Activated CD4-positive, alpha-beta T cell treated with anti-CD3 and anti-CD28 coated beads, Interleukin-2, amount 50 U/mL, for 24 hours (primary cell): ENCODE measurements at regions not wholly inside any gene's neighbourhood (a gene's known extent, or its start where the extent isn't known, plus 50 kb on each side); places are given as distances from the start of the nearest gene placed in this dataset.

Experiments used
- DNase-seq, 2 donors: peaks; one replicate each; pipeline ENCODE4 v3.0.0-alpha.2; 2020; ENCODE audit warnings: low read depth in 1 of 2, low spot score in 1 of 2

DNA sequence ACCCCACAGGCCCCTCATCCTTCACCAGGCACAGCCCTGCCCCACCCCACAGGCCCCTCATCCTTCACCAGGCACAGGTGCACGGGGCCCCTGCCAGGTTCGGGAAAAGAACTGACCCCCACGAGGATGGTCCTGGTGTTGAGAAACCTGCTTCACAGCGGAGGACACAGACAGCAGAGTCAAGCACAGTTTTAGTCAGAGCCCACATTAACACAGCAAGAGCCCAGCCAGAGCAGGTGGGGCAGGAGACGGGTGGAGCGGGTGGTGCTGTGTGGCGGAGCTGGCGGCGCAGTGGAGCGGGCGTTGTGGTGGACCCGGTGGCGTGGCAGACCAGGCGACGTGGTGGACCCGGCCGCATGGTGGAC lies 1085.5 kb downstream of the BRD1 start:
- no peak for DNase-seq

DNA sequence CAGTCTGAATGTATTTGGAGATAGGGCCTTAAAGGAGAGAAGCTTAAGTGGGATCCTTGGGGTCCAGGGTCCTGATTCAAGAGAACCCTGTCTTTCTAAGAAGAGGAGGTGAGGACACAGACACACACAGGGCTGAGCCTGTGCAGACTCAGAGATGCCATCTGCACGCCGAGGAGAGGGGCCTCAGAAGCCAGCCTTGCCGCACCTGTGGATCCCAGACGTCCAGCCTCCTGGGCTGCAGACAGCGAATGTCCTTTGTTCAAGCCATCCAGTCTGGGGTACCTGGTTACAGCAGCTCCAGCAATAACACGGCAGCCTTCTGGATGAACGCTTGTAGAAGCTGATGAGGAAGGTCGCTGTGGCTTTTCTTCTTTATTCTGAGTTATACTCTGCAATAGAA lies 1086.1 kb downstream of the BRD1 start:
- DNase-seq: no peak

DNA sequence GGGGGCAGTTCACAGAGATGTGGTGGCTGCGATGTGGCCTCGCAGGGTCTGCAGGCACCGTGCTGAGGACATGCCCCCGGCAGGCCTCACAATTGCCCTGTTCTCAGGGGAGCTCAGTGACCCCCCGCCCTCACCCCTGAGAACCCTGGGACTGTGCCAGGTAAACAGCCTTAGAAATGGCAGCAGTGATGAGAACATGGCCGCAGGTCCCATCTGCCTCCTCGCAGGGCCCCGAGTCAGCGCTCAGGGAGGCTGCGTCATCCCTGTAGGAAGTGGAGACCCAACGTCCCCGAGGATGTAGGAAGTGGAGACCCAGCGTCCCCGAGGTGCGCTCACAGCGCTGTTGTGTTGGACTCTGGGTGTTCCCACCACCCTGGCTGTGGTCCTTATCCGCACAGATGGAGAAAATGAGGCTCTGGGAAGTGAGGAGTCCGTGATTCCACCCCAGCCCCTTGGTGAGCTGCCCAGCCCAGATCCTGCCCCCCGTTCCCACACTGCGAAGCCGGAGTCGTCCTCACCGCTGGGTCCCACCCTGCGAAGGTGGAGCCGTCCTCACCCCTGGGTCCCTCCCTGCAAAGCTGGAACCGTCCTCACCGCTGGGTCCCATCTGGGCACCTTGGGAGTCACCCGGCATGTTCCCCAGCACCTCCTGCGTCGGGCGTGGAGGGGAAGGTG lies 1086.8 kb downstream of the BRD1 start:
- no peak for DNase-seq

DNA sequence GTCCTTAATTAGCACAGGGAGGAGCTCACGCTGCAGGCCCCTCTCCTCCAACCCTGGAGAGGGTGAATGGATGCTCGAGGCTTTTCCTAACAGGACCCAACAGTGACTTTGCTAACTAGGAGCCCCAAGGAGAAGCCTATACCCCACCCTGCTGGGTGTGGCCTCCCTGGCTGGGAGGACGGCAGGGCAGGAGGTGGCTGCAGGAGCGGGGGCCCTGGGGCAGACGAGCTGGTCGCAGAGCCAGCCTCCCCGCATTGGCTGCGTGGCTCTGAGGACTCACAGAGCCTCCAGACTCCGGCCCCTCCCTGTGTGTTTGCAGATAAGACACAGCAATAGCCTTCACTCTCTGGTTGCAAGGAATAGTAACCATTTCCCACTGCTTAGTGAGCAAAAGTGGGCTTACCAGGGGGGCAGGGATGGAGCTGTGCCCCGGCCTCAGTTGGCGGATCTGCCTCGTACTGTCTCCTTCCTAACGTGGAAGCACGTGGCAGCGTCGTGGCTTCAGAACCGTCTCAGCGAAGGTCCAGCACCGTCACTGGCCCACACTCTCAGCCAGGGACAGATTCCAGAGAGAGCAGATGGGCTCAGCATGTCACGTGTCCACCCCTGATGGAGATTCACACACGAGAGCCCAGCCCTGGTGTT lies 1087.5 kb downstream of the BRD1 start:
- no peak for DNase-seq

DNA sequence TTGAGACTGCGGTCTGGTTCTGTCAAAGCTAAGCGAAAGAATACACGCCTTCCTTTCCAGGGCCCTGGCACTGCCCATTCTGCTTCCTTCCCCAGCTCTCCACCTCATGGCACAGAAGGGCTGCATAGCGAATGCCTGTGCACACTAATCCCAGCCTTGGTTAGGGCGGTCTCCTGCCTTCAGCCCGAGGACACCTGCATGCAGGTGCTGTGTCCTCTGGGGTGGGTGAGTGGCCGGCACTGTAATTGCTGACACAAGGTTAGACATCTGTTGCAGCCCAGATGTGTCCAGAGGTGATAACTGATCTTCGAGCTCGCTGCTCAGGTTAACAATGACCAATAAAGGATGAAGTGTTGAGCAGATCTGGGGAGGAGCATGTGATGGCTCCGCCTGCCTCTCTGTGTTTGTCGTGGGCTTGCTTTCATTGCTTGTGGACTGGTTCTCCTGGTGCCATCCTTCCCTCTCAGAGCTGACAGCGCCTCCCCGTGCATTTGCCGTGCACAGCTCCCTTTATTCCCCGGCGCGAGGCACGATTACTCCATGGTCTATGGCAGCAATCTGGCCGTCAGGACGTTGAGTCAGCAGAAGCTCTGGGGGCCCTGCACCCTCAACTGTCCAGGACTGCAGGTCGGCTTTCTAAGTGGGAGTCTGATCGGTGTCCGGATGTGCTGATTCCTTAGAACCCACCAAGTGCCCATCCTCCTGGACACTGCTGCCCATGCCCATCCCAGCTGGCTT lies 1088.2 kb downstream of the BRD1 start:
- DNase-seq: no peak

DNA sequence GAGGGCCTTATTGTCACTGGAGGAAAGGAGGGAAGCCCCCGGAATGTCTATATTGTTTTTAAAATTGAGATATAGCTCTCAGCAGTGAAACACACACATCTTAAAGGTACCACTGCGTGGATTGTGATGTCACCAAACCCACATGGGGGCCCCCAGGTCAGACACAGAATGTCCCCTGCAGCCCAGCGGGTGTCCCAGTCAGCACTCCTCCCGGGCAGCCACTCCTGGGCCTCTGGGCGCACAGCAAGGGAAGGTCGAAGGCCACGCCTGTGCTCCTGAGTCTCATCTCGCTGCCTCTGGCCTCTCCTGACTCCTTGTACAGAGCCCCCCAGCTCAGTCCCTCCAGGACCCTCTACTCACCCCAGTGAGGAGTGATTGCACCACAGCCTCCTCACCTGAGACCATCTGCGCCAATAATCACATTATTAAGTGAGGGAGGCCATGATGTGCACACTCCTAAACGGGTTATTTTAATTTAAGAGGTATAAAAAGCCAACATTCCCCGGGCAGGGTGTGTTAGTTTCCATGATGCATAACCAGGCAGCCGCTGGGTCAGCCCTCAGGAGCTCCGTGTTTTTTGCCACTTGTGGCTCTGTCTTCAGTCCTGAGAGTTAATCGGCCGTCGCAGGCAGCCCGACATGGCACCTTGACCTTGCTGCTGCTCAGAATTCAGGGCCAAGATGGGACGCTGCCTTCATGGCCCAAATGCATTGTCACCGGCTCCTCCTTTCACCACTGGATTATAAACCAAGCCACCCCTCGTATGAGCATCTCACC lies 1089.3 kb downstream of the BRD1 start:
- DNase-seq: no peak

DNA sequence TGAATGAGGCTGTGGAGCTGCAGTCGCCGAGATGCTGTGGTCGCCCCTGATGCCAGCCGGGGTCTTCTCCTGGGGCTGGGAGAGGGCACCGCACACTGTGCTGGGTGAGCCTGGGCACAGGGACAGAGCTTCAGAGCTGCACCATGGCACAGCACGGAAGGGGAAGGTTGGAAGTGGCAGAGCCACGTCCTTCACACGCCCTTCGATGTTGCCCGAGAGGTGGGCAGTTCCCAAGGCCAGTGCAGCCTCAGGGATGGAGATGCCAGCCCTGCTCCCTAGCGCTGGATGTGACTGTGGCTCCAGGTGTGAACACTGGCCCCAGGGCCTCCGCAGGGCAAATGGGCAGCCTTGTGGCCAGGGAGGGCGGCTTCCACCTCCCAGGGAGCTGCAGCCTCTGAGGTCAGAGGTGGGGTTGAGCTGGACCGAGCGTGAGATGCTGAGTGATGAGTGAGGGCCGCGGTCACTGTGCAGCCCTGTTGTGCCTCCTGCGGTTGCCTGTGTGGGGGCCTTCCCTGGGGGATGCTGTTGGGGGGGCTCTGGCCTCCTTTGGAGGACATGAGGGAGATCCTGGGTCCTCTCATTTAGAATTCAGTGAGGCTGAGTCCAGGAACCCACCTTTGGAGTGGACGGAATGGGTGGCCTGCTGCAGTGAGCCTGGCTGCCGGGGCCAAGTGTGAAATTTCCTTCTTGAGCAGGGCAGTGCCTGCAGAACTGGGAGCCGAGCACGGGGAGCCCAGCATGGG lies 1090.0 kb downstream of the BRD1 start:
- no peak for DNase-seq

DNA sequence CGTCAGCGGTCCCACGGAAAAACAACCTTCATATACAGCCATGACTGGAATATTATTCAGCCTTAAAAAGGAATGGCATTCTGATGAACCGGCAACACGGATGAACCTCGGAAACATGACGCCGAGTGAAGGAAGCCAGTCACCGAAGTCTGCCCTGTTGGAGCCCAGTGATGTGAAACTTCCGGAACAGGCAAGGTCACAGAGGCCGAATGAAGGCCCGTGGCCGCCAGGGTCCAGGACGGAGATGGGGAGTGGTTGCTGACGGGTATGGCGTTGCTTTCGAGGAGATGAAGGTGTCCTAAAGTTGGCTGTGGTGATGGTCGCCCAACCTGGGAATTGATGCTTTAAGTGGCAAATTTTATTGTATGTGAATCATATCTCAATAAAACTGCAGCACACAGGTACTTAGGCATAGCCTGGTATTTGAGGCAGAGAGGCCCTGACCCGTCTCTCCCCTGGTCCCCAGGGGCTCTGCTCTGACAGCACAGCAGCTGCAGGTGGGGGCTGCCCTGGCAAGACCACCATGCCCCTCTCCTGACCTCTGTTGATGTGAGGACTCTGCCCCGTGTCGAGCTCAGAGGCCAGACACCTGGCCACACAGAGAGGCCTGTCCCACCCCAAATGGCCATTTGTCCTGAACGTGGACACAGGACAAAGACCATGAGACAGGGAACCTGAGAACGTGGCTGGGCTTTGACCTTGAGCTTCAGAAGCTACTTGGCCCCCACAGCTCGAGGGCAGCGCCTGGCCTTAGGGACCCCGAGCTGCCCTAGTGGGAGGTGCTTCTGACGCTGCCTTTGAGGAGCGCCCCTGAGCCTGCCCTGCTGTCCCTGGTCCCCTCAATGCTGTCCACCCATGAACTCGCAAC lies 1090.8 kb downstream of the BRD1 start:
- no peak for DNase-seq

DNA sequence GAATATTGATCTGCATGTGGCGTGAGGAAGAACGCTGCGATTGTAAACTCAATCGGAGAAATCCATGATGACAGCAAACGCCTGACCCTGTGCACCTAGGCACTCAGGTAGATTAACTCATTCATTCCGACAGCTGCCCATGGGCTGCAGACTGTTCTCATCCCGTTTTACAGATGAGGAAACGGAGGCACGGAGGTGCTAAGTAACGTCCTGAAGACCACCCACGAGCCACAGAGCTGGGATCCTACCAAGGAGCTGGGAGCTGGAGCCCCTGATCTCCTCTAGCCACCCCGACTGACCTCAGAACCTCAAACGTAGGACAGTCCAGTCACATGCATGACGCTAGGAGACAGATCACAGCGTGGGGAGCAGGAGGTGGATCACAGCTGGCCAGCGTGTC lies 1092.7 kb downstream of the BRD1 start:
- DNase-seq: no peak

DNA sequence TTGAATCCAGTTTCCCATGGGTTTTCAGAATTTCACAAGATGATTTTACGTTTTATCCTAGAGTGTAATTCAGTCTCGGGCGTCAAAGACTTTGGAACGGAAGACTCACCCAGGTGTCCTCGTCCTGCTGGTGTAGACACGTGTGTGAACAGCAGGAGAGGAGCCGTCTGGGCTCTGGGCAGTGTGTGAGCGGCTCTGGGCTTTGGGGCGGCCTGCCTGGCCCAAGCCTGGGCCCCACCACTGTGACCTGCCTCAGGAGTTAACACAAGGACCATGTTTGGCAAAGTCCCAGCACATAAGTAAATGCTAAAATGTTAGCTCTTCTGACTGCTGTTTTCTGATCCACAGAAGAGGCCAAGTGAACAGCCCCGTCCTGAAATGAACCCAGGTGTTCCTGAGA lies 1093.3 kb downstream of the BRD1 start:
- DNase-seq: no peak

DNA sequence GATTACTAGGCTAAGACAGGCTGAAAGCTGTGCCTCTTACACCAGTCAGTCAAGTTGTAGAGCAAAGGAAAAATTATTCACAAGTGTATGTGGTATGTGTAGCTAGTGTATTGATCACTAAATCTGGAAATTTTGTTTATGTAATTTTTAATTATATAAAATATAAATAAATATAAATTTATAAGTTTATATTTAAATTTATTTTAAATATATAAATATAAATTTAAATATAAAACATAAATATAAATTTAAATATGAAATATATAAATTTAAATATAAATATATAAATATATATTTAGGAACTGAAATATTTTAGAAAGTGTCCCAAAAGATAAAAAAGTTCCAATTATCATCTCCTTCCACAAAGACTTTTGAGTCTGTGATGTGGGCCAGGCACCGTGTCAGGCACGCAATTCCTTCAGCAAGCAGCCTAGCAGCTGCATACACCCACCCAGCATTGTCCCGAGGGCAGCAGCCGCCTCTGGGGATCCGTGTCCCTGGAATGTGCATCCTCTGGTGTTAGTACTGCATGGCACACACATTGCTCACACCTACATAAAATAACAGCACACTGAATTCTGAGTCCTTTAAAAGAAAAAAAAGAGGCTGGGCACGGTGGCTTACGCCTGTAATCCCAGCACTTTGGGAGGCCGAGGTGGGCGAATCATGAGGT lies 1098.0 kb downstream of the BRD1 start:
- DNase-seq: no peak

DNA sequence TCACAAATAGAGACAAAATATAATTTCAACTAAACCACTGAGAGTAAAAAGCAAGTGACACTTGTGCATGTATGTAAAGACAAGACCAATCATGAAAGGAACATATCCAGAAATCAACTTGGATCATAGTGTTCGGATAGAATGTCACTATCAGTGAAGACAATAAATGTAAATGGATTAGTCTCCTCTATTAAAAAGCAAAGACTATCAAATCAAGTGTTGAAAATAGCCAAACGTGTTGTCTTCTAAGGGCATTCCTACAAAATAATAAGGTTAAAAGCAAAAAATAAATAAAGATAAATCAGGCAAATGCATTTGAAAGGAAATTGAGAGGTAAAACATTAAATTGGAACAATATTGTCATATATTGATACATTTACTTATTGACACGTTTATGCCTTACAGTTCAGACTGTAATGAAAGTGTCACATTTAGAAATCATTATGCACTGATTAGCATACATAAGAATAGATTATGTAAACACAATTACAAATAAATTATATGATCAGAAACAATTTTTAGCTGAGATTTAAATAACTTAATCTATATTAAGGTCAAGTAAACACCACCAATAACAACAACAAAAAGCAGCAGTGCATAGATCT lies 1100.1 kb downstream of the BRD1 start:
- DNase-seq: no peak

DNA sequence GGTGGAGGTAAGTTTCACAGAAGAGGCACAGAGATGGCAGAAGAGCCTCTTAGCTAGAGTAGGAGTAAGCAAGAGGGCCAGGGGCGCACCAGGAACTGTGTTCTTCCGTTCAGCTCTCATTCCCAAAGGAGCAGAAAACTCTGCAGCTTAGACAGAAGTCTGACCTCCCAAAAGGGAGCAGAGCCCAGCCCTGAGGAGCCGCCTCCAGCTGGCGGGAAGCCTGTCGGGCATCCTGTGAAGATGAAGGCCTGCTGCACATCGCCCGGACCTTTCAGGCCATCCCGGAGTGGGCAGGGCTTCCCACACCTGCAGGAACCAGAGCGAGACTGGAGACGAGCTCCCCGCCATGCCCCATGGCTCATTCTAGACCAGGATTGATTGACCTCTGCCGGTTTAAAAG lies 1102.8 kb downstream of the BRD1 start:
- DNase-seq: no peak

DNA sequence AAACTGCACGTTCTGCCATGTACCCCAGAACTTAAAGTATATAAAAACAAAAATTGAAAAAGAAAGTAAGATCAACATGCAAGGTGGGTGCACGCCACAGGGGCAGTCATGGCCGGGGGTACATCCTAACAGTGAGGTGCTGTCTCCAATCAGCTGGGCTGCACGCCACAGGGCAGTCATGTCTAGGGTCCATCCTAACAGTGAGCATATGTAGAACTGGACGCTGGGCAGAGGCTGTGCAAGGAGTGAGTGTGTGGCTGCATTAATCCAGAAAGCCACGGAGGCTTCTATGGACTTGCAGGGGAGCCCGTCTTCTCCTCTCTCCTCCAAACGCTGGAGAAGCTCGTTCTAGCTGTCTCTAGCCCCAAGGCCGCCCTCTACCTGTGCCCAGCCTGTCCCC lies 1105.0 kb downstream of the BRD1 start:
- DNase-seq: no peak

DNA sequence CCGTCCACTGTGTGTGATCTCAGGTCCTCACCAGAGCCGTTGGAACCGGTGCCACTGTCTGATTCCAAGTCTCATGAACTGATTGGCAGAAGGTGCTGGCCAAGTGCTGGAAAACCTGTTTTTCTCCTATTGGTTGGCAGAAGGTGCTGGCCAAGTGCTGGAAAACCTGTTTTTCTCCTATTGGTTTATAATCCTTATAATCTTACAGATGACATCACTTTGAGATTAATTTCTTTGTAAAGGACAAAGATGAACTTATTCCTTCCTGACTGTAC lies 1106.3 kb downstream of the BRD1 start:
- no peak for DNase-seq

DNA sequence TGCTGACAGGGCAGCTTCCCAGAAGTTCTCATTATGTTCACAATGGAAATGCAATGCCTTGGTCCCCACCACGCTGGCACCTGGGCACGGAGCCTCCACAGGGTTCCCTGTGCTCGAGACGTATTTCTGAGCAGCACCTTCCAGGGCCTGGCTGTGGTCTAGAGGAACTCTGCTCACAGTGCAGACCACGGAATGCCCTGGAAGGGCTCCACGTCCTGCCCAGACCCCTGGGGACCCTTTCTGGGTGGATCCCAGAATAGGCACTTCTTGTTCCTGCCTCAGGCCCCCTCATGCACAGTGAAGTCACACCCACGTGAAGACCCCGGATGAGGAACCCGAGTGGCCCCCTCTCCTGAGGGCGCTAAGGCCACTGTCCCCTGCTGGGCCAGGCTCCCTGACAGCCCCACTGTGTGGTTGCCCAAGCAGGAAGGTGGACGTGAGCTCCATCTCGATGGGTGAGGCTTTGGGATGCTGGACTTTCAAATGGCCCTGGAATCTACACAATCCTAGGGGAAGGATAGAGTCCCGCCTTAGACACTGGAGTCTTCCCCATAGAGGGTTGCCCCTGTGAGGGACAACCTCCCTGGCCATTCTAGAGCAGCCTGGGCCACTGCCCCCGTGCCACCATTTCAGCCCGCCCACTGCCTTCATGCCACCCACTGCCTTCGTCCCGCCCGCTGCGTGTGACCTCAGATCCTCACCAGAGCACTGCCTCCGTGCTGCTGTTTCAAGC lies 1106.8 kb downstream of the BRD1 start:
- DNase-seq: no peak

DNA sequence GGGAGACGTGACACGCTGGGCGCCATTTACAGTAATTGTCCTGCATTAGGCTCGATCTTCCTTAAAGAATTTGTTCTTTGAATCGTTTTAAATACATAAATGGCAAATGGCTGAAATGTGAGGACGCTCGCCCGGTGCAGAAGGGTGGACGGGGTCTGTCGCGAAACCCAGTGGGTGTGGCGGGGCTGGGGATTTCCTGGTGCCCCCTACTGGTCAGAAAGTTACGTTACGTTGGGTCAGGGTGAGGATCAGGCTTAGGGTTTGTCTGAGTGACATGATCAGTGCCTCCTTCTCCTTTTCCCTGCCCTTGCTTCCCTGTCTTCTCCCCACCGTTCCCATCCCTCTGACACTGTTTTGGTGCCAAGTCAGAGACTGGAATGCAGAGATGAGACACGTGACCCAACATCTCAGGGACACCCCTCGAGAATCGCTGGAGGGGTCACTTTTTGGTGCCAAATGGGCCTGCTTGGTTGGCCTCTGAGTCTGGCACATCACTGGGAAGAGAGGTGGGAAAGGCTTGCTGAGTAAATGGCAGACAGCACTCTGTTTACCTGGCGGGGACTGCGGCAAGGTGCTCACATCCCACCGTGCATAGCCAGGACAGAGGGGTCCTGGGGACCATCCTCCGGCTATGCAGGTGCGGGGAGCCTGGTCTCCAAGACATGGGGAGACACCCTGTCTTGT lies 1107.6 kb downstream of the BRD1 start:
- DNase-seq: no peak

DNA sequence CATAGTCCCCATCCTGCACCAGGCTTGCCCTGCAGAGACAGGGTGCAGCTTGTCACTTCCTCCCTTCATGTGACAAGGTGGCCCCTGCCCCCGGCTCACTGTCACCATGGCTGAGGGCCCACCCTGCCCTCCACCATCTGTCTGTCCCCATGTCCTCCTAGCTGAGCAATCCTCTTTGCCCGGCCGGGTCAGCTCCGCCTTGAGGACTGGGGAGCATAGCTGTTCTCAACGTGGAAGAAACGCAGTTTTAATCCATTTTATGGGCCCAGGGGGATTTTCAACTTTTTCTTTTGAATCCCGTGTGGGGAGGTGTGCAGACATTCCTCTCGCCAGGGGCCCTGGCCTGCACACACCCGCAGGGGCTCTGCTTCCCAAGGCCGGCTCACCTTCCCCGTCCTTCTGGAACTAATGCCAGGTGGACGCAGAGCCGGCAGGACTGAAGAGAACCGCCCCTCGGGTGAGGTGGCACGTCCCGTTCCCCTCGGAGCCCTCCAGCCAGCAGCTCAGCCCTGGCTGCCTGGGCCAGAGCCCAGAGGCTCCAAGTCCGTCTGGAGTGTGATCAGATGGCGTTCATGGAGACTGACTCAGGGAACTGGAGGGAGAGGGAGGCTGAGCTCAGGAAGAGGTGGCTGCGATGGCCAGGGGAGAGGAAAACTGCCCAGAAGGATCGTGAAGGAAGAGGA lies 1108.7 kb downstream of the BRD1 start:
- no peak for DNase-seq
